SK-N-MC (cell line): ENCODE measurements at regions not wholly inside any gene's neighbourhood (a gene's known extent, or its start where the extent isn't known, plus 50 kb on each side); places are given as distances from the start of the nearest gene placed in this dataset.

ENCODE experiments used
- EZH2 ChIP-seq: fragments of 200-600 bp; sonication (generic); IDR thresholded peaks from one replicate; pipeline ENCODE4 v1.6.1; 2017; ENCODE audit warnings: antibody characterized with exemption
- POLR2AphosphoS5 ChIP-seq: IDR thresholded peaks from 2 replicates; pipeline ENCODE4 v1.6.1; 2012; ENCODE audit warnings: mild to moderate bottlenecking, low read depth, low read length, borderline replicate concordance

- no peak for TF ChIP-seq POLR2AphosphoS5
- no peak for TF ChIP-seq EZH2
These were observed 272.8 kb upstream of the STXBP6 start for GRCh38 chr14:25322784-25323183.
